ENCODE measurements at regions not wholly inside any gene's neighbourhood (a gene's known extent, or its start where the extent isn't known, plus 50 kb on each side); places are given as distances from the start of the nearest gene placed in this dataset.

GRCh38 chr14:104370256-104370870, 209.2 kb upstream of the C14orf180 start:
- DNase-seq (ENCODE audit: low read depth in 2 of 2), result no peak

- DNase-seq (ENCODE audit: low read depth in 2 of 2), result no peak
These were observed 208.5 kb upstream of the C14orf180 start for GRCh38 chr14:104371031-104371430.

- no peak for DNase-seq (ENCODE audit: low read depth in 2 of 2)
These were observed 207.6 kb upstream of the C14orf180 start for GRCh38 chr14:104371917-104372316.

GRCh38 chr14:104372390-104373054, 207.0 kb upstream of the C14orf180 start:
- no peak for DNase-seq (ENCODE audit: low read depth in 2 of 2)

- no peak for DNase-seq (ENCODE audit: low read depth in 2 of 2)
These were observed 206.3 kb upstream of the C14orf180 start for GRCh38 chr14:104373055-104373854.

GRCh38 chr14:104373855-104374717, 205.5 kb upstream of the C14orf180 start:
- DNase-seq (ENCODE audit: low read depth in 2 of 2), result no peak

GRCh38 chr14:104374718-104375080, 204.9 kb upstream of the C14orf180 start:
- no peak for DNase-seq (ENCODE audit: low read depth in 2 of 2)

- no peak for DNase-seq (ENCODE audit: low read depth in 2 of 2)
These were observed 203.9 kb upstream of the C14orf180 start for GRCh38 chr14:104375551-104376201.

- no peak for DNase-seq (ENCODE audit: low read depth in 2 of 2)
These were observed 203.1 kb upstream of the C14orf180 start for GRCh38 chr14:104376202-104377140.

GRCh38 chr14:104377256-104377655, 202.3 kb upstream of the C14orf180 start:
- no peak for DNase-seq (ENCODE audit: low read depth in 2 of 2)

GRCh38 chr14:104378698-104379113, 200.9 kb upstream of the C14orf180 start:
- no peak for DNase-seq (ENCODE audit: low read depth in 2 of 2)

- no peak for DNase-seq (ENCODE audit: low read depth in 2 of 2)
These were observed 197.0 kb upstream of the C14orf180 start for GRCh38 chr14:104382361-104383087.

- no peak for DNase-seq (ENCODE audit: low read depth in 2 of 2)
These were observed 196.2 kb upstream of the C14orf180 start for GRCh38 chr14:104383088-104383995.

- no peak for DNase-seq (ENCODE audit: low read depth in 2 of 2)
These were observed 195.4 kb upstream of the C14orf180 start for GRCh38 chr14:104383996-104384775.

- DNase-seq (ENCODE audit: low read depth in 2 of 2), result no peak
These were observed 194.8 kb upstream of the C14orf180 start for GRCh38 chr14:104384776-104385071.

- DNase-seq (ENCODE audit: low read depth in 2 of 2), result no peak
These were observed 194.5 kb upstream of the C14orf180 start for GRCh38 chr14:104385111-104385510.

GRCh38 chr14:104385531-104386101, 193.9 kb upstream of the C14orf180 start:
- no peak for DNase-seq (ENCODE audit: low read depth in 2 of 2)

All from stimulated activated CD4-positive, alpha-beta T cell treated with anti-CD3 and anti-CD28 coated beads, Interleukin-1b, Interleukin-23, amount 100 ng/mL, for 1 hour (primary cell).